GM13976 (cell line): ENCODE measurements at regions not wholly inside any gene's neighbourhood (a gene's known extent, or its start where the extent isn't known, plus 50 kb on each side); places are given as distances from the start of the nearest gene placed in this dataset.

Experiments
- DNase-seq: peaks from one replicate; pipeline ENCODE4 v3.0.0; 2012; ENCODE audit warnings: low spot score
- in situ Hi-C: fragments of 300-500 bp; cut with MboI; formaldehyde crosslinking; loops from one replicate; pipeline ENCODE4 v1.12.0; 2022; ENCODE audit warnings: low sequenced_read_pairs, mixed read lengths, inconsistent platforms; ENCODE audit not compliant: unreplicated experiment
- TF ChIP-seq, protein P1 (sequence below): IDR thresholded peaks from 2 replicates; pipeline ENCODE4 v1.5.1; 2012; ENCODE audit warnings: borderline replicate concordance, mild to moderate bottlenecking; ENCODE audit not compliant: insufficient read depth; ENCODE audit errors: extremely low read depth, missing control alignments, control extremely low read depth

DNA sequence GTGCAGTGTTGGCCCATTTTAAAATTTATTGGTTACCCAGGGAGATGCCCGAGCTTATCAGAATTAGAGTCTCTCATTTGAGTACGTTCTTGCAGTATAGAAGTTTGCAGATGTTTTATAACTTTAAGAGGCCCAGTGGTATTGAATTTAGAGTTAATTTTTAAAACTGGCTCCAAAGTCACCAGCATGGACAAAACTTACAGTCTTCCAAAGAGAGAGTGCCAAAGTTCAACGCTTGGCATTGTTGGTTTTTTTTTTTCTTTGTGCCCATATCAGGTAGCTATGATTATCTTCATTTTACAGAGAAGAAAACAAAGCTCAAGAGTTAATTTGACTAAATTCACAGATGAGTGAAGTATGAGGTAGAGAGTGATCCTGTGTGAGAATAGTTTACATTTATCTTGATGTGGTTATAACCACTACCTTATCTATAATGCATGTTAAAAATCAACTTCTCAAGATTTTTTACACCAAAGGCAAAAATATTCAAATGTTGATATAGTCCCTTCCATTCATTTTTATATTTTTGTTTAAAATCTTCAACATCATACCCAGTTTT lies 273.7 kb upstream of the DMRT1 start:
- TF ChIP-seq, protein P1, sequence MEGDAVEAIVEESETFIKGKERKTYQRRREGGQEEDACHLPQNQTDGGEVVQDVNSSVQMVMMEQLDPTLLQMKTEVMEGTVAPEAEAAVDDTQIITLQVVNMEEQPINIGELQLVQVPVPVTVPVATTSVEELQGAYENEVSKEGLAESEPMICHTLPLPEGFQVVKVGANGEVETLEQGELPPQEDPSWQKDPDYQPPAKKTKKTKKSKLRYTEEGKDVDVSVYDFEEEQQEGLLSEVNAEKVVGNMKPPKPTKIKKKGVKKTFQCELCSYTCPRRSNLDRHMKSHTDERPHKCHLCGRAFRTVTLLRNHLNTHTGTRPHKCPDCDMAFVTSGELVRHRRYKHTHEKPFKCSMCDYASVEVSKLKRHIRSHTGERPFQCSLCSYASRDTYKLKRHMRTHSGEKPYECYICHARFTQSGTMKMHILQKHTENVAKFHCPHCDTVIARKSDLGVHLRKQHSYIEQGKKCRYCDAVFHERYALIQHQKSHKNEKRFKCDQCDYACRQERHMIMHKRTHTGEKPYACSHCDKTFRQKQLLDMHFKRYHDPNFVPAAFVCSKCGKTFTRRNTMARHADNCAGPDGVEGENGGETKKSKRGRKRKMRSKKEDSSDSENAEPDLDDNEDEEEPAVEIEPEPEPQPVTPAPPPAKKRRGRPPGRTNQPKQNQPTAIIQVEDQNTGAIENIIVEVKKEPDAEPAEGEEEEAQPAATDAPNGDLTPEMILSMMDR = no peak
- in situ Hi-C loops = no loop called here
- no peak for DNase-seq

DNA sequence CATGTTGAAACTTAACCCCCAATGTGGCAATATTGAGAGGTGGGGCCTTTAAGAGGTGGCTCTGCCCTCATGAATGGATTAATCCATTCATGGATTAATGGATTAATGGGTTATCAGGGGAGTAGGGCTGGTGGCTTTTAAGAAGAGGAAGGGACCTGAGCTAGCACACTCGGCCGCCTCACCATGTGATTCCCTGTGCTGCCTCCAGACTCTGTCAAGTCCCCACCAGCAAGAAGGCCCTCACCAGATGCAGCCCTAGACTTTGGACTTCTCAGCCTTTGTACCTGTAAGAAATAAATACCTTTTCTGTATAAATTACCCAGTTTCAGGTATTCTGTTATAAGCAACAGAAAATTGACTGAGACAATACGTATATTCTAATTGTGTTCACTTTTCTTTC lies 272.2 kb upstream of the DMRT1 start:
- DNase-seq = no peak
- in situ Hi-C loops = no loop called here

DNA sequence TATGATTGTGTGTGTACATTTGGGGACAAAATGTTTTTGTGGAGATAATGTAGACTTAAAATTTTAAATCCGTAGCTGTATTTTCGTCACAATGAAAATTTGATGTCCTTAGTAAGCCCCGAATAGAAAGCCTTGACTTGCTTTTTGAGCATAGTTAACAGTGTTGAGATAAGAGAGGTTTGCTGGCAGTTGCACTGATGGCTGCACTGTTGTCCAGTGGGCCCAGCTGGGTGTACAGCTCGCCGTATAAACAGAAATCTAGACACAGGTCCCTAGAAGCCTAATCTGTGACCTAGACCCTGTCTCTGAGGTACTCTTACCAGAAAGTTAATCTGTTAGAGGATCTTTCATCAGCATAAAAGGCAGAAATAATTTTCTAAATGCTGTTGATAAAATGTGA lies 271.3 kb upstream of the DMRT1 start:
- no peak for DNase-seq
- in situ Hi-C loops = no loop called here
- TF ChIP-seq, protein P1 = no peak

More for the DNA sequence above, 272.2 kb upstream of the DMRT1 start:
- TF ChIP-seq, protein P1 = no peak

DNA sequence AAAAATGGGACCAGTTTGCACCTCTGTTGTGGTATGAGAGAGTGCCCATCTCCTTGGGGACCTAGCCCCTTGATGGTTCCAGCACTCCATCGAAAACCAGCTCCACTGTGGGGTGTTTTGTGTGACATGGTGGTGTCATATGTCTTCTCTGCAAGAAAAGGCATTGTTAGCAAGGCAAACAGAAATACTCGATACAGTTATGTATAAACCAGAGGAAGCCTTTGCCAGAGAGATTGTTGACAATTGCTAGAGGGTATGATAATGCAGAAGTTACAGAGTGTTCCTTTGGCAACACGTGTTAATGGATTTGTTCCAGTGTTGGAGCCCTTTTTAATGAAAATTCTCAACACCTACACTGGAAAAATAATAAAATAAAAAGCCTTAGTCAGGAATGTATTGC lies 270.4 kb upstream of the DMRT1 start:
- in situ Hi-C loops = no loop called here
- TF ChIP-seq, protein P1 = no peak
- DNase-seq = no peak

DNA sequence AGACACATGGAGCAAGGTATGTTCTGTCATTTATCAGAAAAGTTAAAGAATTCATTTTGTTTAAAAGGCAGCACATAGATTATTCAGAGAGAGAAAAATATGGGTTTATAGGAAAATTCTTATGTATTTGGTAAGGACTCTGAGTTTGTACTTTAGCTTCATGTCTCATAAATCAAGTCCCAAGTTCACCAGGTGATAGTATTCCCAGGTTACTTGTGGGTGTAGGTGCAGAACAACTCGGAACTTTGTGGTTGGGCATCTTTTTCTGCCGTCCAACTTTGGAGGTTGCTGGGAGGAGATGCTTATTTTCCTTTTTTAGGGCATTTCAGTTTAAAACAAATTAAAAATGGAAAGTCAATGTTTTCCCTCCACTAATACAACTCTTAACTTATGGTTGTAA lies 269.8 kb upstream of the DMRT1 start:
- in situ Hi-C loops = no loop called here
- no peak for DNase-seq
- TF ChIP-seq, protein P1 = no peak

DNA sequence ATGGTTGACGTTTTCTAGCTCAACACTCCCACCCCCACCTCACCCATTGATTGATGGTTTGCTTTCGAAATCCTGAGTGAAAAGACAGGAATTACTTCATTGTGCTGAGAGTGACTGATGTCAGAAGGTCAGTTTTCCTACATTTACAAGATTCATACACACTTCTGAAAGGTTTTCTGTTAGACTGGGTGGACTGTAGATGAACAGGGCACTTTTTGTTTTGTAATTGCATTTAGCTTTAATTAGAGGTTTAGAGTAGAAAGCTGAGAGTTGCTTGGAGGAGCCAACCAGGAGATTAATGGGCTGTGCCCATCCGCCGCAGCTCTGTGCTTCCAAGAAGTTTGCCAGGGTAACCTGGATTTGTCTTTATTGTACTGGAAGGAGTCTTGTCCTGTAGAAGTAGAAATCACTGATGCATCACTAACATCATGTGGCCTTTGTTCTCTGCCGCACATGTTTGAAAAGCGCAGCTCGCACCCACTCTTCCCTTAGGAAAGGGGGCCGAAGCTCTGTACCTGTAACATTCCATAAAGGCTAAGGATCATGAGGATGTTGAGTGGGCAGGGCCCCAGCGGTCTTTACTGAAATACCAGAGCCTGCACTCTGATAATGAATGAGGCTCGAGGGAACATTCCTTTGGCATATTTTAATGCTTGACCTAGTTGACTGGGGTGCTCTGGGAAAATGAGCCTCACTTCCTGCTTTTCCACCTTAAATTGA lies 267.6 kb upstream of the DMRT1 start:
- in situ Hi-C loops = no loop called here
- TF ChIP-seq, protein P1 = no peak
- DNase-seq = no peak

DNA sequence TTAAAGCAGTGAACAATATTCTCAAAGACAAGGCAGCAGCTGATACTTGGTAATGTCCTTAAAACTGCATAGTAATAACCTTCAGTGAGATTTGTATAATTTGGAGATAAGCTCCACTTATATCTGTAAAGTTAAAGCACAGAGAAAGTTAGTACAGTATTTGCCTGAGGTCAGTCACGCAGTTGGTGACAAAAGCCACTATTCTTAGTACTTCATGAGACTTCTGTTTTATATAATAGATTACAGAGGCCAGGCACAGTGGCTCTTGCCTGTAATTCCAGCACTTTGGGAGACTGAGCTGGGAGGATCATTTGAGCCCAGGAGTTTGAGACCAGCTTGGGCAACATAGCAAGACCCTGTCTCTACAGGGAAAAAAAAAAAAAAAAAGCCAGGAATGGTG lies 266.4 kb upstream of the DMRT1 start:
- TF ChIP-seq, protein P1 = no peak
- DNase-seq = no peak
- in situ Hi-C loops = no loop called here
